SIG-M5 treated with dmso at 0.1 percent for 504 hours (cell line): ENCODE measurements at regions not wholly inside any gene's neighbourhood (a gene's known extent, or its start where the extent isn't known, plus 50 kb on each side); places are given as distances from the start of the nearest gene placed in this dataset.

ENCODE experiments used
- DNase-seq: peaks from one replicate; lab custom pipeline; 2025; ENCODE audit not compliant: unreplicated experiment; lab: John Stamatoyannopoulos, UW

DNA sequence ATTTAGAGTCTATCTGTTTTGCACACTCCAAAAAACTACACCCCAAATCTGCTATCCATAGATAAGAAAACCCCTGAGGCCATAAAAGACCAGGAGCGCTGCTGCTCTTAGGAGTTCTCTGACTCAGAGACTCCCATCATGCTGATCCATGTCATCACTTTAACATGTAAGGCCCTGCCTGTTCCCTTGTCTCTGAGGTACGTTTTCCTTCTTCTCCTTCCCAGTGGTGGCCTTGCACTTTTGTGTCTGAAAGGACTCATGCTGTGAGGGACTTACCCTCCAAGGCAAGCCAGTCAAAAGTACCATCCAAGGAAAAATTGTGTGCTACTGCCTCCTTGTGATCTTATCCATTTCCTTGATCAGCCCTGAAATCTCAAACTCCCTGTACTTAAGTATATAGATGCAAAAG is 427.4 kb upstream of the NCAM2 start:
- DNase-seq, result no peak

DNA sequence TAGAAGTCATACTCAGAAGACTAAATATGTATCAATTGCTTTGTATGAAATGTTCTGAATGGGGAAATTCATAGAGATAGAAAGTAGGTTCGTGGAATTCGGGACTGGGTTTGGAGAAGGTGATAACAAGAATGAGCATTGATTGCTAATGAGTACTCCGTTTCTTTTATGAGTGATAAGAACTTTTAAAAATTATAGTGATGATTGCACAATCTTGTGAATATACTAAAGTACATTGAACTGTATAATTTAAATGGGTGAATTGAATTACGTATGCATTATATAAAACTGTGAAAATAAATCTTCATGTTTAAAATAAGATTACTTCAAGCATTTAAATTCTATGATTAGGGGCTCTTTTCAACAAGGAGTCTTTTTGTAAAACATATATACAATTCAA is 425.6 kb upstream of the NCAM2 start:
- no peak for DNase-seq

DNA sequence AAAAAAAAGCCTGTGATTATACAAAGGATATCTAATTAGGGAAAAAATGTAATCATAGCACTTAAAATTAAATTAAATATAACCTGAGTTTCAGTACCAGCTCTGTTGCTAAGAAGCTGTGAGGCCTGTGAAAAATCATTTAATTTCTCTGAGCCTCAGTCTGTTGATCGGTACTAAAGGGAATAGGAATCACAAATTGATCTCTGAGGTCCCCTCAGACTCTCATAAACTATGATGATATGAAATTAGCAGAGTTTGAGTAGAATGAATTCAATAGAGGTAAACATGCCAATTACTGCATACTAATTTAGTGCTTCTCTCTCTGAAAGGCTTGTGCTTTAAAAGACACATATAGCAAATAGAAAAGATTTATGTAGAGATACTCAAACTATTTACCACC is 416.8 kb upstream of the NCAM2 start:
- no peak for DNase-seq

DNA sequence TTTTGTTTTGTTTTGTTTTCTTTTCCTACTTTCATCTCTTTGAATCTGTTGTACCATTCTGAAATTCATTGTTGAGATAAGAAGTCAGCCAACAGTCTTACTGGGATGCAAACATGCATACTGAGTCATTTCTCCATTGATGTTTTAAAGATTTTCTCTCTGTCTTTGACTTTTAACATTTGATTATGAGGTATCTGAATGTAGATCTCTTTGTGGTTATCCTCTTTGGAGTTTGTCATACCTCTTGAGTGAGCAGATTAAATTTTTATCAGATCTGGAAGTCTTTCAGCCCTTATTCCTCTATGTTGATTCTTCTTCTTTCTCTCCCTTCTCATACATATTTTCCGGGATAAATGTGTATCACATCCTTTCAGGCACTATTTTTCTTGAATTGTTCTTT is 406.9 kb upstream of the NCAM2 start:
- no peak for DNase-seq

DNA sequence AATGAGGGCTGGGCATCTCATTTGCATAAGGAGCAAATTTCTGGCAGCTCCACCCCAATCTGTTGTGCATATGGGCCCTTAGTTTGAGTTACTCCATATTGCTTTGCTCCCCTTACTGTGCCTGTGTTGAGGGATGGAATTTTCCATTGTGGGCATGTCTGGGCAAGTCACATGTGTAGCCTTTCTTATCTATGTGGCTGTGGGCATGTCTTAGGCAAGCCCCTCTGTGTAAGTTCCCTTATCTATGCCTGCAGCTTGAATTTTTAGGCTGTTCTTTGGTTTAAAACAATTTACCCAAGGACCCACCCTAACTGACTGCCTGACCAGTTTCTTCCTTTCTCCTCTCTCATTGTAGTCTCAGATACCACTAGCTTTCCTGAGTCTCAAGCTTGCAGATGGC is 405.7 kb upstream of the NCAM2 start:
- no peak for DNase-seq

DNA sequence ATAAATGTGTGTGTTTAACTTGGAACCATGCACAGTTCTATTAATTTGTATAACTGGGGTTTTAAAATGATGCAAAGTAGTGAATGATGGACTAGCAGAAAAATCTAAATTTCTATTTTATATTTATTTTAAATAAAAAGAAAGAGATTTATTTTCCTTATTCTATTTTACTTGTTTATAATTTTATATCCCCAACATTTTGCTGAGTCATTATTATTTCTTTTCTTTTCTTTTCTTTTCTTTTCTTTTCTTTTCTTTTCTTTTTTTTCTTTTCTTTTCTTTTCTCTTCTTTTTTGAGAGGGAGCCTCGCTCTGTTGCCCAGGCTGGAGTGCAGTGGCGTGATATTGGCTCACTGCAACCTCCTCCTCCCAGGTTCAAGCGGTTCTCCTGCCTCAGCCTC is 395.0 kb upstream of the NCAM2 start:
- DNase-seq, result no peak

DNA sequence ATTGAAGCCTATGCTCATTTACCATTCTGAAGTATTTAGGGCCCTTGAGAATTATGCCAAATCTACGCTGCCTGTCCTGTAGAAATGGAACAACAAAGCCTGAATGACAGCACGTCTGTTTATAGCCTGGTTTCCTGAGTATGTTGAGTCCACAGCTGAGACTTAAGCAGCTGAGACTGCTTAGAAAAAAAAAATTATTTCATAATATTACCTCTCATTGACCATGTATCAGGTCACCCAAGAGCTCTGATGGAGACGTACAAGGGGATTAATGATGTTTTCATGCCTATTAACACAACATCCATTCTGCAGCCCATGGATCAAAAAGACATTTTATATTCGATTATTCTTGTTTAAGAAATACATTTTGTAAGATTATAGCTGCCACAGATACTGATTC is 387.2 kb upstream of the NCAM2 start:
- no peak for DNase-seq

DNA sequence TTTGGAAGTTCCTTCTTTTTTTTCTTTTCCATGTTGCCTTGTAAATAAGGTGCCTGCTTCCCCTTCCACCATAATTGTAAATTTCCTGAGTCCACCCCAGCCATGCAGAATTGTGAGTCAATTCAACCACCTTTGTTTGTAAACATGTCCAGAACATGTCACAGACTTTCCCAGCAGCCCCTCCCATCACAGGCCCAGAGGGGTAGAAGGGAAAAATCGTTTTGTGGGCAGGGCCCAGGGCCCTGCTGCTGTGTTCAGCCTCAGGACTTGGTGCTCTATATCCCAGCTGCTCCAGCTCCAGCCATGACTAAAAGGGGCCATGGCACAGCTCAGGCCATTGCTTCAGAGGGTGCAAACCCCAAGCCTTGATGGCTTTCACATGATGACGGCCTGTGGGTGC is 384.6 kb upstream of the NCAM2 start:
- no peak for DNase-seq

DNA sequence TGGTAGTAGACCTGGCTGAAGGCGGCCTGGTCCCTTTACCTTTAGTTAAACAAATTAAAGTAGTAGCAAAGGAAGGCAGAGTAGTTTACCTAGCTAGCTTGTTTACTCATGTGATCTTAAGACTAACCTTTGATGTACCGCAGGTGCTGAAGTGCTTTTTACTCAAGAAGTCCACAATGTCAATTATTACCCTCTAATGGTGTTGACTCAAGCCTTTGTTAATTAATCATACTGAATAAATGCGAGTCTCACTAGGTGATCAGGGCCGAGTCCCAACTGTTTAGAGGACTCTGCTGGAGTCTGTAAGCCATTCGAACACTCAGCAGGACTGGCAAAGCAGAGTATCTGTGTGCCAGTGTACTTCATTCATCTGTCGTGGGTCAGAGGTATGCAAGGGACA is 381.1 kb upstream of the NCAM2 start:
- DNase-seq, result no peak

DNA sequence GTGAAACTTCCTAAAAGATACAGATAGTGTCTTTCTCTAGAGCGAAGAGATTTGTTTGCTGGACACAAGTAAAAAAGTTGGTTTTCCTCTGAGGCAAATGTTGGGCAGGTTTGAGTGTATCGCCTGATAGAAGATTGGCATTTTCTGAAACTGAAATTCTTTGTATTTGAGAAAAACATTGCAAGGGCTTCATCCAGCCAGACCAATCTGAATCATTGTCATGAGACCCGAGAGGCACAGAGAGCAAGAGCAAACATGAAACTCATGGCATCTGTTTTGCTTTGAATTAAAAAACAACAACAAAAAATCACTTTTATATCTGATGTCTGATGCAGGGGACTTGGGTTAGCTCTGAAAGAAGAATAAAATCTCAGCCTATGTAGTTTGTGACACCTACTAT is 379.3 kb upstream of the NCAM2 start:
- no peak for DNase-seq

DNA sequence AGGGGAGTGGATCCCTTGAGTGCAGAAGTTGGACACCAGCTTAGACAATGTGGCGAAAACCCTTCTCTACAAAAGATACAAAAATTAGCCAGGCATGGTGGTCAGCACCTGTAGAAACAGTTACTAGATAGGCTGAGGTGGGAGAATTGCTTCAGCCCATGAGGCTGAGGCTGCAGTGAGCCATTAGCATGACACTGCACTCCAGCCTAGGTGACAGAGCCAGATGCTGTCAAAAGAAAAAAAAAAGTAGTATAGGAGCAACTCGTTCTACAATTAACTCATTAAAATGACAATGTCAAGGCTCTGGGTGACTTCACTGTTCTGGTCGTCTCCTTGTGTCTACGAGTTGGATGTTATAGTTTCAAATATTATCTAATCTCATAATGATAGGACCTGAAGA is 370.6 kb upstream of the NCAM2 start:
- no peak for DNase-seq

DNA sequence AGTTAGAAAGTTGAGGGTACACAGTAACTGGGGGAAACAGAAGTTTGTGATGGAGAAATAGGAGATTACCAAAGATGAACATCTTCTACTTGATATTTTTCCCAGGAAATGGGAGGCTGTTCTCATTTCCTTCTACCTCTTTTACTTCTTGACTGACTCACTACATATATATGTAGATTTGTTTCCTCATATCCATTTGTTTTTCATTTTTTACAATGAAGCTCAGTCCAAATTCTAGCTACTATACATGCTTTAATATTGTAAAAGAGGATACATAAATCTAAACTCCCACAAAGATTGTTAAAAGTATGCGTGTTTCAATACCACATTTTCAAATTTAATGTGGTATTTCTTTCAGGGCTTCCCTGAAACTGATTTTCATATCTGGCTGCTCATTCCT is 366.6 kb upstream of the NCAM2 start:
- DNase-seq, result no peak

DNA sequence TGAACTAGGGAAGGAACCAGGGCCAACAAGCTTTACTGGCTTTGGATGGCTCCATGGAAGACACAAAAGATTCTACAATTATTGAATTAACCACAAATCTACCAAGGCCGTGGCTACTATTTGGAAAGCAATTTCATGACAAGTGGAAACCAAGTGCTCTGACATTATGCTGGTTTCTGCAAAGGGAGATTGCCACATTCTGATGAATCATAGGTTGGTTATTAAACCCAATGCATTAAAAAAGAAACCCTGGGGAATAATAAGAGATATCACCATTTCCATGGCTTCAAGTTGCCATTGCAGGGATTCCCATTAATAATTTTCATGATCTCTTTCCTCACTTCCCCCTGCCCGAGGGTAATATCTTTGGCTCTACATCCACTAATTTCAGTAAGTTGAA is 359.2 kb upstream of the NCAM2 start:
- no peak for DNase-seq

DNA sequence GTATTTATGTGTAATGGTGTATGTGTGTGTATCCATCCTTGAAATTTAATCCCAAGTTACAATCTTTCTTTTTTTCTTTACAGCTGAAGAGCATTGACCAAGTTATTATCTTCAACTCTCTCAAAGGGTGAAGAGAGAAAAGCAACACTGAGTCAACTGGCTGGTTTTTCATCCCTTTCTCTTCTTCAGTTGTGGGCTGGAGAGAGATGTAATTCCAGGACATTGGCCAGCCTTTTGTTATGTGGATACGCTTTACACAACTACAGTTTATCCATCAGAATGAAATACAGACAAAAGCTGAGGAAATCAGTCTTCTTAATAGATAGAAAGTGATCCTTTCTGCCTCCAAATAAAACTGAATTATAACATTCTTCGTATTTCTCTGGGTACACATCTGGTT is 357.0 kb upstream of the NCAM2 start:
- DNase-seq, result no peak

DNA sequence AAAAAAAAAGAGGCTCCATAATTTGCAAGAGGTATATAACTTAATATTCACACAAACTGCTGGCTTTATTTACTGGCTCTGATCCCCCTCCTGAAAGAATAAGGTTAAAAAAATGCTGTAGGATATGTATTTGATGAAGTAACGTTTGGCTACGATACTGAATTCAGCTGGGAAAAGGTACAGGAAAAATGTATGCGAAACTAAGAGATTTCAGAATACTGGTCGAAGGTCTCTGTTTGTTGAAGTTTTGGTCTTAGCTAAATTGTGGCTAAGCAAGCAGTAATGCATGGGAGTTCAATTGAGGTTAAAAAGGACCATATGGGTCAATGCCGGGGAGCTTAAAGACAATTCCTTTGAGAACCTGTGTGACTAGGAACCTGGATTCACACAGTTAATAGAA is 355.5 kb upstream of the NCAM2 start:
- no peak for DNase-seq

DNA sequence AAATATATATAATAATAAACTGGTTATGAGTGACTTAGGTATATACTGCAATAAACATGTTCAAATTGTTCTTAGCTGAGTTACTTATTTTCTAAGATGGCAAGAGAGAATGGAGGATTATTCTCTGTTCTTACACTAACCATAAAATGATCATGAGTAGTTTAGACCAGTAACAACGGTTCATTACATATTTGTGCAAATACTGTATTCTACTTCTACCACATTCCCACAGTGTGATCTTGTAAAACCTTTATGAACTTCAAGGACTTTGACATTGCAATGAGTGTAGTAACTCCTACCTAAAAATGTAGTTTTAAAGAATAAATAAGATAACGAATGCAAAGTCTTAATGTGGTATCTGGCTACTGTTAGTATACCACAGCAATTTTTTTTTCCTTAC is 353.7 kb upstream of the NCAM2 start:
- DNase-seq, result no peak

DNA sequence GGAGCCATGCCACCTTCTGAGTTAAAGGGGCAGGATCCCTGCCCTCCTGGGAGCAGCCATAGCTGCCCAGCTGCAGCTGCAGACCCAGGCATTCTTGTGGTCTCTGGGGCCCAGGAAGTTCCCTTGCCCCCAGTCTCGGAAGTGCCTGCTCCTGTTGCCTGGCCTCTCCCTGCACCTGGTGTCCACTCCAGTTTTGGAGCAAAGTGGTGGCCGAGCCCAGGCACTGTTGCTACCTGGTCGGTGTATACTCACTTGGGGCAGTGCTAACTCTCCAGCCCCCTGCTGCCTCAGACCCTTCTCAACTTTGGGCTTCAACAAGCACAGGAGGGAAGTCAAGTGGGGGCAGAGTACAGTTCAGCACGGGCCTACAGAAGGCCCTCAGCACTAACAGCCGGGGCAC is 352.9 kb upstream of the NCAM2 start:
- no peak for DNase-seq

DNA sequence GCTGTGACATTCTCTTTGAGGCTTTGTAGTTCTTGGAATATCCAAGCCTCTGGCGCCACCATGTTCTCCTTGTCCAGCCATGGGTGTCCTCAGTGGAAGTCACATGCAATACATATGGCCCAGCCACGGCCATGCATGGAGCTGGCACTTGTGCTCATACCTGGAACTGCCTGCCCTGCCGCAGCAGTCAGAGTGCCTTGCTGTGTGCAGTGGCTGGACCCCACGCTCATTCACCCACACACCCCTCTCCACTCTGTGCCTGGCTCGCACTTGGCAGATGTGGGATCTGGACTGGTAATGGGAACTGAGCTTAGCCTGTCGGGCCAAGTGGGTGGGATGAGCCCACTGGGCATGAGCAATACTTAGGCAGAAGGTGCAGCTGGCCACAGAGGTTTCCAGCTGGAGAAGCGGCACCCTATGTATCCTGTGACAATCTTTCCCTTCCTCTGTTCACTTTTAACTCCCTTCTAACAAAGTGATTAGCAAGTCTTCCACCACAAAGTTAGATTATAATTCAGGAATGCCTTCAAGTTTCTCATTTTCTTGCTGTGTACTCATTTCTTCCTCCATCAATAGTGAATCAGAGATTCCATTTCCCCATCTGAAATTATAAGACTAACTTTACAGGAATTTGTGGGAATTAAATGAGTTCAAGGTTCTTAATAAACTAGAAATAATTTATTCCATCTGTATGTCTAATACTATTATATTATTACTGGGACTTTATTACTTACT is 351.6 kb upstream of the NCAM2 start:
- no peak for DNase-seq

DNA sequence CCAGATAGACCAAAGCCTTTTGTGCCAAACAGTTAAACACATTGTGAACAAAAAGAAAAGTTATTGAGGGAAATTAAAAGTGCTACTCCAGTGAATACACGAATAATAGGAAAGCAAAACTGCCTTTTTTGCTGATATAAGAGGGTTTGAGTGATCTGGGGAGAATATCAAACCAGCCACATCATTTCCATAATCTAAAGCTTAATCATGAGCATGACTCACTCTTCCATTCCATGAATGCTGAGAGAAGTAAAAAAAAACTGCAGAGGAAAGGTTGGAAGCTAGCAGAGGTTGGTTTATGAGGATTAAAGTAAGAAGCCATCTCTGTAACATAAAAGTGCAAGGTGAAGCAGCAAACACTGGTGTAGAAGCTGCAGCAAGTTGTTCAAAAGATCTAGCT is 350.6 kb upstream of the NCAM2 start:
- no peak for DNase-seq

DNA sequence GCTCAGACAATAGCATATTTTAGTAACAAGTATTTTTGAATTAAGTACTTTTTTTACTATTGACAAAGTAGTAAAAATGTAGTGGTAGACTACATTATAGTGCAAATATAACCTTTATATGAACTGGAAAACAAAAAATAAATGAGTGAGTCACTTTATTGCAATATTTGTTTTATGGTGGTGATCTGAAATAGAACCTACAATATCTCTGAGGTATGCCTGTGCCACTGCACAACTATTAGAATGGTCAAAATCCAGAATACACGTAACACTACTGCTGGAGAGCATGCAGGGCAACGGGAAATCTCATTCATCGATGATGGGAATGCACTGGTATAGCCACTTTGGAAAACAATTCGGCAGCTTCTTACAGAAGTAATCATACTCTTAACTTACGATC is 349.0 kb upstream of the NCAM2 start:
- DNase-seq, result no peak

DNA sequence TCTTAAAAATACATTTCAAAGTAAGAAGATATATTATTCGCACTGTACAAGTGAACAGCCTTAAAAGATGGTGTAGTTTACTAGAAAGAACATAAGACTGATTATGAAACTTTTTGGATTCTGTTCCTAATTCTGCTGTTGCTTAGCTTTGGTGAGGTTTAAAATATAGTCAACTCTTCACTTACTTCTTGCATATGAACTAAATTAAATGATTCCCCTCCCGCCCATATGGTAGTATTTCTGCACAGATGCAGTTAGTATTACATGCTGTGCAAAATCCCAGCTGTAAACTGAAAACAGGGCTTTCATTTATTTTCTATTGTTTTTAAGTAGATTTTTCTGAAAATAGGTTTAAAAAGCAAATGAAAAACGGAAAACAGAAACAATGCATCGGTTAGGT is 345.4 kb upstream of the NCAM2 start:
- DNase-seq, result no peak

DNA sequence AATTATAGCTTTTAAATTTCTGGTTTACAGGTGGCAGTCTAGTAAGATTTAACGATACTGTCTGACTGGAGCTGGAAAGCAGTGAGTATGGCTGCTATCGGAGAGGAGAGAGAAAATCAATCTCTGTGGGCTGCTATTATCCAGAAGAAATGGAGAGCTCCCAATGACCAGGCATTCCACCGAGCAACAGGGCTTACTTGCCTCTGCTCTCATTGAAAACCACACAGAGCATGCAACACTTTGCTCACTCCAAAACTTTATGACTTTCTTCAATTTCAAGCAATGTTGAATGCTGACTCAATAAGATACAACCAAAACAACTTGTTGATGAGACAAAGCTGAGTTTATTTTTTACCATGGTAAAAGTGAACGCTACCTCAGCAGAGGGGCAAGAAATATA is 337.0 kb upstream of the NCAM2 start:
- no peak for DNase-seq

DNA sequence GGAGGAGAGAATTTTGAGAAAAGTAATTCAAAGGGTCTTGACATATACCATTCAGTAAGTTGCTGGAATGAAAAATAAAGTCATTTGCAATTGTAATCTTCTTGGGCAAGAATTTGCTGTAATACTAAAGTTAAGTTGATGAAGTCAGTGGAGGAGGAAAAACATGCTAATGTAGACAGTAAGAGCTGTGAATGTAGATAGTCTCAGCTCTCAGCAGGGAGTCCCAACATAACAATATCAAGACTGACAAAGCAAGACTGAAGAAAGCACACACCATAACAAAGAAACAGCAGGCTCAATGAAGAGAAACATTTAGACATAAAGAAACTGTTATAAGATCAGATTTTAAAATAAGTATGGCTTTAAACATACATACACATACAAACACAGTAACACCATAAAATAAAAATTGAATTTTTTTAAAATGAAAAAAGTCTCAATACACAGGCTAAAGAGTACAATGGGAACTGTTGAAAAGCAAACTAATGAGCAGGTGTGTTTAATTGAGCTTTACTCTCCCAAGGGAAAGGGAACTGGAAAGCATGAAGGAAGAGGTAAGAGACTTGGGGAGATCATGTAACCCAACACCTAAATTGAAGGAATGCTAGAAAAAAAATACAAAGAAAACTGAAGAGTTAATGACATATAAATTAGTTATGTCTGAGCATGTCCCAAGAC is 336.3 kb upstream of the NCAM2 start:
- DNase-seq, result no peak
